SK-N-SH (cell line): ENCODE measurements at regions not wholly inside any gene's neighbourhood (a gene's known extent, or its start where the extent isn't known, plus 50 kb on each side); places are given as distances from the start of the nearest gene placed in this dataset.

Experiments
- CTCF ChIA-PET: fragments of 300-600, 350-600 bp; formaldehyde crosslinking; extraction: SDS; loops from one replicate; lab custom pipeline; 2021; lab: Yijun Ruan, JAX
- POLR2A ChIA-PET: fragments of 350-600 bp; sonication (Branson Sonifier 250); formaldehyde crosslinking; extraction: SDS; loops from one replicate; lab custom pipeline; 2020; ENCODE audit warnings: antibody characterized with exemption, inconsistent platforms; lab: Yijun Ruan, JAX
- DNase-seq: peaks from one replicate; pipeline ENCODE4 v3.0.0; 2012
- H2AFZ ChIP-seq: fragments of 200-600 bp; sonication (generic); 2 replicates; pipeline ENCODE4 v1.8.1; 2016; ENCODE audit warnings: antibody characterized with exemption, mild to moderate bottlenecking, low read depth
- H3F3A ChIP-seq: fragments of 200-600 bp; sonication (generic); replicated peaks from 2 replicates; pipeline ENCODE3; 2016; ENCODE audit warnings: antibody characterized with exemption, mild to moderate bottlenecking; ENCODE audit not compliant: insufficient read depth
- H3K27ac ChIP-seq, 2 experiments: fragments of 200-500 bp in 1 of 2; fragments of 200-600 bp in 1 of 2; sonication (Bioruptor generic) in 1 of 2; sonication (generic), shearing (Covaris generic) in 1 of 2; 2 replicates each; pipeline versions ENCODE4 v1.5.1 to v1.6.1; 2014 to 2016; ENCODE audit warnings: low read depth in 2 of 2, inconsistent platforms in 1 of 2, low read length in 1 of 2, mild to moderate bottlenecking in 1 of 2, mixed read lengths in 1 of 2
- H3K27me3 ChIP-seq: fragments of 200-600 bp; sonication (generic), shearing (Covaris generic); 2 replicates; pipeline ENCODE4 v1.6.1; 2016; ENCODE audit warnings: mixed run types; ENCODE audit not compliant: insufficient read depth
- H3K36me3 ChIP-seq, 2 experiments: fragments of 200-500 bp in 1 of 2; fragments of 200-600 bp in 1 of 2; sonication (Bioruptor generic) in 1 of 2; sonication (generic) in 1 of 2; replicated peaks in 1 of 2; 2 replicates each; pipeline versions ENCODE3 to v1.5.1; 2014 to 2016; ENCODE audit warnings: low read length in 1 of 2, mild to moderate bottlenecking in 1 of 2; ENCODE audit not compliant: insufficient read depth in 2 of 2, control insufficient read depth in 1 of 2
- H3K4me1 ChIP-seq, 2 experiments: fragments of 200-500 bp in 1 of 2; fragments of 200-600 bp in 1 of 2; sonication (Bioruptor generic) in 1 of 2; sonication (generic), shearing (Covaris generic) in 1 of 2; 2 replicates each; pipeline versions ENCODE4 v1.5.1 to v1.6.1; 2014 to 2016; ENCODE audit warnings: low read depth in 1 of 2, low read length in 1 of 2, mixed run types in 1 of 2; ENCODE audit not compliant: insufficient read depth in 2 of 2, control insufficient read depth in 1 of 2
- H3K4me2 ChIP-seq: fragments of 200-600 bp; sonication (generic), shearing (Covaris generic); 2 replicates; pipeline ENCODE4 v1.6.1; 2017; ENCODE audit warnings: mixed run types
- H3K4me3 ChIP-seq, 2 experiments: fragments of 200-500 bp in 1 of 2; fragments of 200-600 bp in 1 of 2; sonication (Bioruptor generic) in 1 of 2; sonication (generic), shearing (Covaris generic) in 1 of 2; 2 replicates each; pipeline versions ENCODE4 v1.5.1 to v1.8.1; 2014 to 2016; ENCODE audit warnings: low read depth in 2 of 2, inconsistent platforms in 1 of 2, low read length in 1 of 2, mild to moderate bottlenecking in 1 of 2, mixed read lengths in 1 of 2, moderate library complexity in 1 of 2
- H3K79me2 ChIP-seq: fragments of 200-600 bp; sonication (generic); 2 replicates; pipeline ENCODE4 v1.8.1; 2017; ENCODE audit warnings: mild to moderate bottlenecking; ENCODE audit not compliant: insufficient read depth
- H3K9ac ChIP-seq: fragments of 200-600 bp; sonication (generic); 2 replicates; pipeline ENCODE4 v1.6.1; 2017; ENCODE audit warnings: mixed run types
- H3K9me2 ChIP-seq: fragments of 200-600 bp; sonication (generic); 2 replicates; pipeline ENCODE4 v1.6.1; 2017; ENCODE audit warnings: mixed run types
- H3K9me3 ChIP-seq: fragments of 200-600 bp; sonication (generic); 2 replicates; pipeline ENCODE4 v1.6.1; 2017; ENCODE audit warnings: mixed run types, mild to moderate bottlenecking, moderate library complexity
- H4K20me1 ChIP-seq: fragments of 200-600 bp; sonication (generic); 2 replicates; pipeline ENCODE4 v1.6.1; 2017; ENCODE audit warnings: mild to moderate bottlenecking, mixed run types; ENCODE audit not compliant: insufficient read depth
- CHD2 ChIP-seq: fragments of 150-350 bp; IDR thresholded peaks from 2 replicates; pipeline ENCODE4 v1.6.1; 2018; ENCODE audit warnings: low read length; ENCODE audit not compliant: partially characterized antibody
- CTCF ChIP-seq: fragments of 200-600 bp; sonication (generic); IDR thresholded peaks from 2 replicates; pipeline ENCODE4 v1.6.1; 2017; ENCODE audit warnings: antibody characterized with exemption, mild to moderate bottlenecking, moderate library complexity
- ELF1 ChIP-seq: IDR thresholded peaks from 2 replicates; pipeline ENCODE4 v1.4.0; 2012
- EZH2phosphoT487 ChIP-seq: fragments of 200-600 bp; sonication (generic); IDR thresholded peaks from 2 replicates; pipeline ENCODE4 v1.6.1; 2017; ENCODE audit warnings: low read depth, mixed run types, mild to moderate bottlenecking, antibody characterized with exemption, moderate library complexity, borderline replicate concordance
- FOXJ3 ChIP-seq: sonication (generic); formaldehyde crosslinking; IDR thresholded peaks from 2 replicates; pipeline ENCODE4 v1.5.1; 2020; ENCODE audit warnings: mild to moderate bottlenecking, missing genetic modification reagents
- GATA2 ChIP-seq: sonication (generic); formaldehyde crosslinking; IDR thresholded peaks from 2 replicates; pipeline ENCODE4 v1.5.0; 2020; ENCODE audit warnings: mild to moderate bottlenecking, missing genetic modification reagents
- IRF3 ChIP-seq: fragments of 150-350 bp; IDR thresholded peaks from 2 replicates; pipeline ENCODE4 v1.6.1; 2016; ENCODE audit warnings: mild to moderate bottlenecking, low read depth, low read length
- JUND ChIP-seq: IDR thresholded peaks from 2 replicates; pipeline ENCODE4 v1.4.0; 2012
- MAX ChIP-seq: IDR thresholded peaks from 2 replicates; pipeline ENCODE4 v1.4.0; 2012; ENCODE audit warnings: low read depth
- NRF1 ChIP-seq: IDR thresholded peaks from 2 replicates; pipeline ENCODE4 v1.6.1; 2012; ENCODE audit warnings: low read depth, mild to moderate bottlenecking, low read length
- RAD21 ChIP-seq: IDR thresholded peaks from 2 replicates; pipeline ENCODE4 v1.6.1; 2012; ENCODE audit warnings: mild to moderate bottlenecking, low read length
- RCOR1 ChIP-seq: fragments of 150-350 bp; IDR thresholded peaks from 2 replicates; pipeline ENCODE4 v1.6.1; 2017; ENCODE audit warnings: antibody characterized with exemption, low read length
- RXRA ChIP-seq: IDR thresholded peaks from 2 replicates; pipeline ENCODE4 v1.4.0; 2012; ENCODE audit warnings: low read depth, mild to moderate bottlenecking, borderline replicate concordance
- SIN3A ChIP-seq: IDR thresholded peaks from 2 replicates; pipeline ENCODE4 v1.6.1; 2012; ENCODE audit warnings: low read depth, mild to moderate bottlenecking, low read length, moderate library complexity, borderline replicate concordance
- YY1 ChIP-seq: IDR thresholded peaks from 2 replicates; pipeline ENCODE4 v1.4.0; 2012; ENCODE audit warnings: low read depth, mild to moderate bottlenecking
- ZBTB33 ChIP-seq: IDR thresholded peaks from 2 replicates; pipeline ENCODE4 v1.4.0; 2012; ENCODE audit warnings: low read depth, borderline replicate concordance
- WGBS: methylation state at CpG from one replicate; pipeline ENCODE4 v1.1.6; 2017; ENCODE audit warnings: low lambda C conversion rate; 5-methylcytosine and 5-hydroxymethylcytosine counted together
- TF ChIP-seq, protein P1 (sequence below): IDR thresholded peaks from 2 replicates; pipeline ENCODE4 v1.4.0; 2012; ENCODE audit warnings: low read depth, borderline replicate concordance

GRCh38 chrX:15151267-15152186 lies 118.4 kb downstream of the ASB9 start:
- Histone ChIP-seq H3K9me3 (no peaks in the 10 kb centered on the region), H3K79me2 (no peaks in the 10 kb centered on the region), H4K20me1 (no peaks in the 10 kb centered on the region), H3K27ac (no peak overlapping the region), H3F3A (no peaks in the 10 kb centered on the region), H3K9me2 (no peaks in the 10 kb centered on the region), H3K4me2 (no peak overlapping the region), H3K27me3 (0 out of 2 replicates have a peak, but pooled peaks cover 6% of the 10 kb centered on the region), H3K9ac (no peak overlapping the region), H3K36me3 (no peaks in the 10 kb centered on the region)
- ChIA-PET POLR2A (no interaction called here), CTCF (interaction anchor here (3.2 kb wide), 1 partner anchor 9 kb away, joined by 9 read pairs; no protein-coding TSS in a partner anchor)
- DNase-seq: no peak
- 22% methylated on average over 4 of the region's 4 CpGs for WGBS
- no peak for TF ChIP-seq RAD21
- no peak for TF ChIP-seq RXRA
- TF ChIP-seq CTCF: no peak
- TF ChIP-seq RCOR1: no peak
- TF ChIP-seq JUND: no peak
- TF ChIP-seq MAX: no peak
- TF ChIP-seq FOXJ3 (CRISPR knock-in tag): no peak
- no peak for TF ChIP-seq YY1
- TF ChIP-seq ELF1: no peak
- TF ChIP-seq, protein P1, sequence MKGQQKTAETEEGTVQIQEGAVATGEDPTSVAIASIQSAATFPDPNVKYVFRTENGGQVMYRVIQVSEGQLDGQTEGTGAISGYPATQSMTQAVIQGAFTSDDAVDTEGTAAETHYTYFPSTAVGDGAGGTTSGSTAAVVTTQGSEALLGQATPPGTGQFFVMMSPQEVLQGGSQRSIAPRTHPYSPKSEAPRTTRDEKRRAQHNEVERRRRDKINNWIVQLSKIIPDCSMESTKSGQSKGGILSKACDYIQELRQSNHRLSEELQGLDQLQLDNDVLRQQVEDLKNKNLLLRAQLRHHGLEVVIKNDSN: no peak
- TF ChIP-seq, all 33 proteins: peak for 0
- H2AFZ ChIP-seq: no peak overlapping the region
- no peaks in the 10 kb centered on the region for H3K4me1 ChIP-seq
- H3K4me3 ChIP-seq: no peak overlapping the region

- no peaks in the 10 kb centered on the region for H3K9me2 ChIP-seq
- H2AFZ ChIP-seq: no peak overlapping the region
- 27% methylated on average over 1 of the region's 1 CpG for WGBS
- no peak overlapping the region for H3K4me3 ChIP-seq
- POLR2A ChIA-PET: no interaction called here
- H3K79me2 ChIP-seq: no peaks in the 10 kb centered on the region
- no peaks in the 10 kb centered on the region for H3K36me3 ChIP-seq
- no peaks in the 10 kb centered on the region for H3K9me3 ChIP-seq
- CTCF ChIA-PET: interaction anchor here (3.2 kb wide), 1 partner anchor 8 kb away, joined by 9 read pairs; no protein-coding TSS in a partner anchor
- no peaks in the 10 kb centered on the region for H3F3A ChIP-seq
- H3K27me3 ChIP-seq: 0 out of 2 replicates have a peak, but pooled peaks cover 6% of the 10 kb centered on the region
- DNase-seq: no peak
- H3K4me1 ChIP-seq: no peaks in the 10 kb centered on the region
- H4K20me1 ChIP-seq: no peaks in the 10 kb centered on the region
- H3K4me2 ChIP-seq: no peak overlapping the region
- H3K27ac ChIP-seq: no peak overlapping the region
- no peak overlapping the region for H3K9ac ChIP-seq
- TF ChIP-seq MAX (no peak), NRF1 (no peak), RXRA (no peak), CHD2 (no peak), JUND (no peak), GATA2 (CRISPR knock-in tag) (no peak), CTCF (no peak), FOXJ3 (CRISPR knock-in tag) (no peak), EZH2phosphoT487 (no peak), ZBTB33 (no peak), SIN3A (no peak), IRF3 (no peak)
Observed at GRCh38 chrX:15150586-15150985, 119.3 kb downstream of the ASB9 start.
